ENCODE measurements at regions not wholly inside any gene's neighbourhood (a gene's known extent, or its start where the extent isn't known, plus 50 kb on each side); places are given as distances from the start of the nearest gene placed in this dataset.

- no peak for TF ChIP-seq EP300 (IDR thresholded peaks at IDR 0.05; ENCODE audit: borderline replicate concordance in 1 of 2, control insufficient read depth in 1 of 2, low read depth in 2 of 2, low read length in 2 of 2)
Measured at GRCh38 chr6:147057188-147057587, 147.0 kb upstream of the STXBP5 start (continued).

- Histone ChIP-seq H3K27ac (ENCODE audit: control insufficient read depth, insufficient read depth) (no peak overlapping the region), H3K4me3 (no peak overlapping the region), H3K36me3 (ENCODE audit: control insufficient read depth in 2 of 2, insufficient read depth in 2 of 2, low read length in 1 of 2) (no peaks in the 10 kb centered on the region), H3K4me1 (ENCODE audit: control insufficient read depth, insufficient read depth, low read length) (no peaks in the 10 kb centered on the region), H4K20me1 (ENCODE audit: control insufficient read depth, insufficient read depth) (no peaks in the 10 kb centered on the region), H3K9me3 (replicated peaks; ENCODE audit: control insufficient read depth, insufficient read depth, low read length) (no peaks in the 10 kb centered on the region), H3K27me3 (replicated peaks in 1 of 2; ENCODE audit: control insufficient read depth in 2 of 2, insufficient read depth in 2 of 2, low read length in 1 of 2) (no peaks in the 10 kb centered on the region), H3K4me2 (ENCODE audit: control insufficient read depth, insufficient read depth) (no peak overlapping the region), H3K79me2 (ENCODE audit: control insufficient read depth, insufficient read depth, low read length) (no peaks in the 10 kb centered on the region), H3K9ac (ENCODE audit: control insufficient read depth, insufficient read depth, low read length) (no peak overlapping the region), H2AFZ (ENCODE audit: control insufficient read depth, low read depth, low read length) (no peak overlapping the region)
- CTCF ChIA-PET: no interaction called here
- RAD21 ChIA-PET (ENCODE audit: unreplicated experiment): no interaction called here
- 40% methylated on average over 3 of the region's 3 CpGs for WGBS (ENCODE audit: insufficient coverage, insufficient replicate concordance, low lambda C conversion rate, missing lambda C conversion rate)
- DNase-seq (ENCODE audit: low read depth, low spot score) (no peak), ATAC-seq (no peak), FAIRE-seq (no peak)
- in situ Hi-C loops (cut with MboI) (no loop called here), intact Hi-C loops (cut with micrococcal nuclease; ENCODE audit: unreplicated experiment) (no loop called here)
- no TSS peak for BruUV-seq (replicated peaks)
- POLR2A ChIA-PET: no interaction called here
- SMC1A ChIA-PET (ENCODE audit: uncharacterized antibody, unreplicated experiment): interaction anchor here (1.3 to 2.2 kb wide), 2 partner anchors 15 to 52 kb away, joined by 4 to 5 read pairs; no protein-coding TSS in a partner anchor
- no peak for TF ChIP-seq LARP7 (IDR thresholded peaks at IDR 0.05)
- TF ChIP-seq STAT1 (conservative IDR thresholded peaks at IDR 0.05): no peak
- TF ChIP-seq HSF1 (IDR thresholded peaks at IDR 0.05; ENCODE audit: low read depth, low read length): no peak
- no peak for TF ChIP-seq ZNF274 (IDR thresholded peaks at IDR 0.05; ENCODE audit: insufficient read depth, insufficient read length)
- no peak for TF ChIP-seq CTCF (IDR thresholded peaks at IDR 0.05 in 2 of 3, conservative IDR thresholded peaks at IDR 0.05 in 1 of 3; ENCODE audit: control insufficient read depth in 2 of 3, extremely low read depth in 1 of 3, insufficient read depth in 1 of 3, low read depth in 3 of 3, low read length in 3 of 3)
- TF ChIP-seq E2F4 (IDR thresholded peaks at IDR 0.05; ENCODE audit: low read depth, low read length): no peak
- TF ChIP-seq ZBTB4 (CRISPR knock-in tag; IDR thresholded peaks at IDR 0.05): no peak
- no peak for TF ChIP-seq HCFC1 (IDR thresholded peaks at IDR 0.05; ENCODE audit: low read length)
- no peak for TF ChIP-seq SKIL (IDR thresholded peaks at IDR 0.05; ENCODE audit: low read depth, poor library complexity, severe bottlenecking)
Measured at GRCh38 chr6:147057705-147058342, 146.4 kb upstream of the STXBP5 start.

All from GM12878 (cell line).